Kidney tubule cell (primary cell): ENCODE measurements at regions not wholly inside any gene's neighbourhood (a gene's known extent, or its start where the extent isn't known, plus 50 kb on each side); places are given as distances from the start of the nearest gene placed in this dataset.
A peak's percentile ranks its signal among the peaks of the same experiment; 100 is the strongest.
"Not testable (repeated sequence)": the region's sequence is repeated elsewhere in the genome, so short reads cannot be mapped to it uniquely, and the experiment has no call there.

Experiments used
- DNase-seq: peaks from one replicate; pipeline ENCODE4 v3.0.0-alpha.2; 2018; ENCODE audit warnings: low spot score

DNA sequence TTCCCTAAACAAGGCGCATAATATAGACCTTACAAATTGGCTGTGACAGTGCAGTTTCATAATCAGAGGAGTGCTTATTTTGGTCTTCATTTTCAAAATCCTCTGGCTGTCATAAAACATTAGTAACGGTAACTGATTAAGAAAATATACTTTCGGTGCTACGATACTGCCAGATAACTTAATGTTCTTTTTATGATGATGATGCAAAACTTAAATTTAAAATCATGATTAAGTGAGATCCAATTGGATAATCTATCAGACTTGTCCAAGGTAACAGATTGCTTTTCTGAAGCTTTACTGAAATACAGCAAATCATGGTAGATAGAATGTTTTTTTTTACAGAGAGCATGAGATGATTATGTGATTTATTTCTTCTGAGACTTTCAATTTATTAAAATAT, 364.2 kb upstream of the CNTN3 start:
- DNase-seq = no peak

DNA sequence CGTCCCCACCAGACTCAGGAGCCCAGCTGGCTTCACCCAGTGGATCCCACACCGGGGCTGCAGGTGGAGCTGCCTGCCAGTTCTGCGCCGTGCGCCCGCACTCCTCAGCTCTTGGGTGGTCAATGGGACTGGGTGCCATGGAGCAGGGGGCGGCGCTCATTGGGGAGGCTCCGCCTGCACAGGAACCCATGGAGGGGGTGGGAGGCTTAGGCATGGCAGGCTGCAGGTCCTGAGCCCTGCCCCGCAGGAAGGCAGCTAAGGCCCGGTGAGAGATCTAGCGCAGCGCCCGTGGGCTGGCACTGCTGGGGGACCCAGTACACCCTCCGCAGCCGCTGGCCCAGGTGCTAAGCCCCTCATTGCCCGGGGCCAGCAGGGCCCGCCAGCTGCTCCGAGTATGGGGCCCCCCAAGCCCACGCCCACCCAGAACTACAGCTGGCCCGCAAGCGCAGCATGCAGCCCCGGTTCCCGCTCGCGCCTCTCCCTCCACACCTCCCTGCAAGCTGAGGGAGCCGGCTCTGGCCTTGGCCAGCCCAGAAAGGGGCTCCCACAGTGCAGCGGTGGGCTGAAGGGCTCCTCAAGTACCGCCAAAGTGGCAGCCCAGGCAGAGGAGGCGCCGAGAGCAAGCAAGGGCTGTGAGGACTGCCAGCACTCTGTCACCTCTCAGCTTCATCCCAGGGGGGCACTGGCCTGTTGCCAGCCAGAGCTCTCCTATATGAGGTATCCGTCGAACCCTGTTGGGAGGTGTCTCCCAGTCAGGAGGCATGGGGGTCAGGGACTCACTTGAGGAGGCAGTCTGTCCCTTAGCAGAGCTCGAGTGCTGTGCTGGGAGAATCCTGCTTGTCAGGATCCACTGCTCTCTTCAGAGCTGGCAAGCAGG, 370.8 kb upstream of the CNTN3 start:
- DNase-seq = not testable (repeated sequence)

GRCh38 chr3:74988095-74988494, 373.6 kb upstream of the CNTN3 start:
- no peak for DNase-seq

DNA sequence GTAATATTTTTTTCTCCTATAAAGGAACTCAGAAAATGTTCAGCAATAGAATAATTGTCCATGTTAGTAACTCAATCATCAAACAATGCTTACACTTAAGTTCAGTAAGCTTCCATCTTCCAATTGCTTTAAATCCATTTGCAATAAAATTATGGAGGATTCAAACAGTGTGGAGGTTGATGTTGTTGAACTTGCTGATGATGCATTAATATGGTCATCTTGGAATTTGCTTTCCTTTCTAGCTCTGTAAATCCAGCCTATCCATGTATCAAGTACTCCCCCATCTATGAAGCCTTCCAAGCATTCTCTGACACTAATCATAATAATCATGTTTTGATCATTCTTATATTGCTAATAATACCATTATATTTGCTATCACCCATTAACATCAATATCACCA, 378.4 kb upstream of the CNTN3 start:
- DNase-seq = no peak

- DNase-seq = peak; percentile 9
Measured at GRCh38 chr3:75001330-75001729, 386.9 kb upstream of the CNTN3 start.

DNA sequence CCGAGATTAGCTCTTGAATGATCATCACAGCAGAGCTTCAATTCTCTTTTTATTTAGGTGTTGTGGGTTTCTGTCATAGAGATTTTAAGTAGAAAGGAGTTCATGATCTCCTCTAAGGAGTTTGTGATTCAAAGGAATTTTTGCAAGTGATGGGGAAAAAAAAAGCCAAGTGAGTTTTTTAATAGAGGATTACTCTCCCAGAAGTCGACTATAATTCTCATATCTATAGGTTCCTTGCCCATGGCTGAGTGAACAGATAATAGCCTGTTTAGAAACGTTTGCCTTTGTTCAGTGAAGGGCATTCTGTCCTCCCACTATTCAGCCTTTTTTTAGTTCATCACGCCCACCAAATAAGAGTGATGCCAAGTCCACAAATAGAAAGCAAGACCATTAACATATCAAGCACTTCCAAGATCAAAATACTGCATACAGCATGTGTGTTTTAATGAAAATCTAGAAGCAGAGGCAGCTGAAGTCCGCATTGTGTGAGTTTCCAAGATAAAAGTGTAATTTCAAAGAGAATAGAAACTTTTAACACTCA, 398.4 kb upstream of the CNTN3 start:
- no peak for DNase-seq

DNA sequence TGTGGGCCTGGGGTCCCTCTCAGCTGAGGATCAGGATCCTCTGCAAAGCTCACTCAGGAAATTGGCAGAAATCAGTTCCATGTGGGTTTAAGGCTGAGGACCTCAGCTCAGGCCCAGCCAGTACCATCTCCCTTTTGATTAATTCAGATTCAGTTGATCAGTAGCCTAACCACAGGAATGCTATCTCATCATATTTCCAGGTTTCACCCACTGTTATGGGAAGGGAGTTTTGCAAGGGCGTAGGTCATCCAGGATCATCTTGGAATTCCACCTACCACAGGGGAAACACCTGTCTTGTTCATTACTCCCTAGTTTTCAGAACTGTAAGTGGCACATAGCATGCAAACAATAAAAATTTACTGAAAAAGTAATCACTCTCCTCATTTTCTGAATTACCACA, 399.5 kb upstream of the CNTN3 start:
- DNase-seq = peak; percentile 67

- DNase-seq = no peak
Measured at GRCh38 chr3:75015280-75015679, 400.8 kb upstream of the CNTN3 start.

DNA sequence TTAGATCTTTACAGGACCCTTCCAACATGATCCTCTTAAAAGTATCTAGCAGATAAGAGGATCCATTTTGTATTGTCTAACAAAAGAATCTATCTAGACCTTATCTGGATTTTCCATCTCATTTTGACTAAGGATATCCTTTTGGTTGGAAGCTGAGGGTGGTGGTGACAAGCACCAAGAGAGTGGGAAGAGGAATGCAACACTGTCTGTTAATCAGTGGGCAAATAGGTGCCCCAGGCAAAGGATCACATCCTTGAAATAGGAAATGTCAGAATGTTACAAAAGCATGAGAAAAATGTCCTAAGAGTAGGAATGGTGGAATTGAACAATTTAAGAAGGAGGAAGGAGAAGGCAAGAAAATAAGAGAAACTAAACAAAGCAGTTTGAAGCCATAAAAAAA, 420.7 kb upstream of the CNTN3 start:
- no peak for DNase-seq

DNA sequence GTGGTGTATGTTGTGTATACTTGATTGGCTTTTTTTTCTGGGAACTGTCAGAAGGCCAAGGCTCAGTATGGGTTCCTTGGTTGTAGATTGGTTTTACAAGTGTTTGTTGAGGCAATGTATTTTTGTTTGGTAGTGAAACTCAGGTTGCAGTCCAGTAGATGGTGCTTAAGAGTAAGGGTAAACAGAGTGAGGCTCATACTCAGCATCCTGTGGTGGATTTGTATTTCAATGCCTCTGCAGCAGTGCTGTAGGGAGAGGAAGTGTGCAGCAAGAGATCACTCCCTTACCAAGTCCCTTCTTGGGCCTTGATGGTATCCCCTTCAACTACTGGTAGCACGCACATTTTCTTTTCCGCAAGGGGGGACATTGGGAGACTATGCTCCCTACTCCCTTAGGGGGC, 428.5 kb upstream of the CNTN3 start:
- no peak for DNase-seq

DNA sequence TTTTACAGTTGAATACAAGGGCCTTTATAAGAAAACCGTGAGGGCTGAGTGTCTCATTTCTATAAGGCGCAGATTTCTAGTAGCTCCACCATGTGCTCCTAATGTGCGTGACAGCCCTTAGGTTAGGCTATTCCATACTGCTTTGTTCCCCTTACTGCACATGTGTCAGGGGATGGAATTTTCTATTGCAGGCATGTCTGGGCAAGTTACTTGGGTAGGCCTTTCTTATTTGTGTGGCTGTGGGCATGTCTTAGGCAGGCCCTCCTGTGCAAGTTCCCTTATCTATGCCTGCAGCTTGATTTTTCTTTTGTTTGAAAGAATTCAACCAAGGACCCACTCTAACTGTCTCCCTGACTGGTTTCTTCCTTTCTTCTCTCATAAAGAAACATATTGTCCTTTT, 434.2 kb upstream of the CNTN3 start:
- DNase-seq = no peak

- no peak for DNase-seq
Measured at GRCh38 chr3:75049533-75049932, 435.1 kb upstream of the CNTN3 start.

DNA sequence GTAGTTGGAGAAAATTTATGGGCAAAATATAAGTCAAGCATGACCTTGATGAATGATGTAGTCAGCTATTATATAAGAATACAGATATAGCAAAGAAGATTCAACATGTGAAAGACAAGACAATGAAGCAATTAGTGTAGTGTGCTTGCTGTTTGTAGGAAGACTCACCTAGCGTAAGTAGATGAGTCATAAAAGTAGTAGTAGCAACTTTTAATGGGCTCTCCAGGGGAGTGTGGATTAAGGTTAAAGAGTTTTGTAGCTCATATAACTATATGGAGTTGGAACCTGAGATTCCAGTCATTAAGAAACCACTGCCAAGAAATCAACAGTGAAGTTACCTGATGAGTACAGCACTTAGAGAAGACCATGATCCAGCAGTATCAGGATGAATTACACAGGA, 444.7 kb upstream of the CNTN3 start:
- DNase-seq = no peak

DNA sequence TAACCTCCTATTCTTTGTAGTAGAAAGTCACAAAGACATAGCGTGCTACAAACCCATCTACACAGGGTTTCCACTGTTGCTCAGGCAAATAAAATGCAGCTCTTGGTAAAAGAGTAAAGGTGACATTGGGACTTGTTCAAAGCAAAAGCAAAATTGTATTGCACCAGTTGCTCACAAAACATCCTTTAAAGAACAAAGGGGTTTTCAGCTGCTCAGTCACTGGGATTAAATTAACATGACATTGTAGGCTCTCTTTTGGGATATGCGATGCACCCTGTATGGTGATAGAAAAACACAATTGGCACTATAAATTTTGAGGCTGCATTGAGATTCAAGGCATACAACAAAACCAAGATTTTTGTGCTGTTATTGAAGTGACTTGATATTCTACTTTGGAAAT, 447.3 kb upstream of the CNTN3 start:
- DNase-seq = no peak

- DNase-seq = no peak
Measured at GRCh38 chr3:75075158-75075557, 460.7 kb upstream of the CNTN3 start.

DNA sequence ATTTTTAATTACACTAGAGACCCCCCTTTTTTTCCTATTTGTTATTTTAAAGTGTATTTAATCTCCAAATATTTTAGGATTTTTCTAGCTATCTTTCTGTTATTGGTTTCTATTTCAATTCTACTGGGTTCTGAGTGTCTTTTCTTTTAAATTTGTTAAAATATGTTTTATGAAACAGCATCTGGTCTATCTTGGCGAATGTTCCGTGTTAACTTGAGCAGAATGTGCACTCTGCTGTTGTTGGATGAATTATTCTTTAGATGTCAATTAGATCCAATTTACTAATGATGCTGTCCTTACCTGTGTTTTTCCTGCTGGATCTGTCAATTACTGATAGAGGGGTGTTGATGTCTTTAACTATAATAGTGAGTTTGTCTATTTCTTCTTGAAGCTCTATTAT, 462.0 kb upstream of the CNTN3 start:
- DNase-seq = no peak

- DNase-seq = no peak
Measured at GRCh38 chr3:75078290-75078689, 463.8 kb upstream of the CNTN3 start.

- DNase-seq = no peak
Measured at GRCh38 chr3:75082845-75083244, 468.4 kb upstream of the CNTN3 start.

DNA sequence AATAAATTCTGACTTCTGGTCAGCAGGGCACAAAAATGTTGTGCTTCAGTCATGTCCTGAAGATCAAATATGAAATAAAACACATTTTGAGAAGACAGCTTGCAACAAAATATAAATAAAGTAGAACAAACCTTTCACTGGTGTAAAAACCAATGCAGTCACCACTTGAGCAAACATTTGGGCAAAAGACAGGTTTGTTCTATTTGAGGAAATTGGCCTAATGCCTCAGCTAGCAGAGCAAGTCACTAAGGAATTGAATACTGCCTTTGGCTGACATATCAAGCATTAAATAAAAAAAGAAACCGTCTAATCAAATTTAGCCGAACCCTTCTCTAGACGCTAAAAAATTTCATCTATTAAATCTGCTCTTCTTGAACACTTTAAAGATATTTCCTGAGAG, 475.4 kb upstream of the CNTN3 start:
- no peak for DNase-seq

GRCh38 chr3:75101329-75102147, 487.1 kb upstream of the CNTN3 start:
- peak; percentile 6 for DNase-seq

- DNase-seq = no peak
Measured at GRCh38 chr3:75110741-75111140, 496.3 kb upstream of the CNTN3 start.

DNA sequence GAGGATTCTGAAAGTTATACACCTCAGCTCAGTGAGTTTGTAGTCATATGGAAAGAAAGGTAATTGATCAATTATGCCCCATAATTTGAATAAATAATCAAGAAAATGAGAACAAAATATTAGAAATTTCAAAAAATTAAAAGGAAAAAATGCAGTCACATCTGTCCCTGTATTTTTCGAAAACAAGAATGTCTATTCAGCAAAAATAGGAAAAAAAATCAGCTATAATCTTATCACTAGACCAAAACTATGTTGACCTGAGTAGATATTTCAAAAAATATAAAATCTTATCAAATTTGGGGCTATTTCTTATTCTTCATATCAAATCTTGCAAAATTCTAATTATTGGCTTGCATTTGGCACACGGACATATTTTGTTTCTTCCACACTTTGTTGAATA, 501.2 kb upstream of the CNTN3 start:
- DNase-seq = no peak

DNA sequence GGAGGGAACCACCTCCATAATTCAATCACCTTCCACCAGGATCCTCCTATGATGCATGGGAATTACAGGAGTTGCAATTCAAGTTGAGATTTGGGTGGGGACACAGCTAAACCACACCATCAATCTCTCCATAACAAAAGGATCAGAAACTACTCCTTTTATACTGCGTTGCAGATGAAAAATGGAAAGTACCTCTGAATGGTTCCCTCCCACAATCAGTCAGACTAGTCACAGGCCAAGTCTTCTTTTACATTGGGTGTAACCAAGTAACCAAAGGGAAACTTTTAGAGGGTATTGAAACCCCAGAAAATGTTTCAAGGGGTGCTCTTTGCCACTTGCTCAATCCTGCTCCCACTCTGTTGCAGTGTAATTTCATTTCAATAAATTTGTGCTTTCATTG, 504.3 kb upstream of the CNTN3 start:
- DNase-seq = no peak
